ENCODE measurements at regions not wholly inside any gene's neighbourhood (a gene's known extent, or its start where the extent isn't known, plus 50 kb on each side); places are given as distances from the start of the nearest gene placed in this dataset.

DNA sequence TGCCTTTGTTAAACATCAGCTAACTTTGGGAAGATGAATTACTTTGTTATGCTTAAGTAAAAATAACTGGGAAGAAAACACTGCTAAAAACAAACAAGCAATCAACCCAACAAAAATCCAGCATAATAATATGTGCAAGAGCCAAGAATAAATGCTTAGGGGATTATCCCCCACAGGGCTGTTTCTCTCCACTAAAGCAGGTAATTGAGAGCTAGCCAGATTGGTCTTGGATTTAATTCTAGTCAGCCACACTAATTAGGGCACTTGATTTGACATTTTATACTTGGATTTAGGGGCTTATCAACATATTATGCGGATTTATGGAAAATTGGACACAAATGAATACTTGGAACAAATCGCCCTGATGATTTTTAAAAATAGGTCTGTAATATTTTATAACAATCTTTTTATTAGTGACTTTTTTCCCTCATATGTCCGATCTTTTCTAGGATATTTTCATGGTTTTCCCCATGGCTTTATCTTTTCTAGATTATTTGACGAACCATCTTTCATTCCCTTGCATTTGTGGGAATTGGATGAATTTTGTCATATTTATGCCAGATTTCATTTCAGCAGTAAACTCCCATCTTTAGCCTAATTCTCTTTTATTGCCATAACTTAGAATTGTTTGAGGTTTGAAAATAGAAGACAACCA, 199.1 kb upstream of the NXPH2 start:
- peak; percentile 91 for DNase-seq (ENCODE audit: low read depth)
- TF ChIP-seq, protein P1, sequence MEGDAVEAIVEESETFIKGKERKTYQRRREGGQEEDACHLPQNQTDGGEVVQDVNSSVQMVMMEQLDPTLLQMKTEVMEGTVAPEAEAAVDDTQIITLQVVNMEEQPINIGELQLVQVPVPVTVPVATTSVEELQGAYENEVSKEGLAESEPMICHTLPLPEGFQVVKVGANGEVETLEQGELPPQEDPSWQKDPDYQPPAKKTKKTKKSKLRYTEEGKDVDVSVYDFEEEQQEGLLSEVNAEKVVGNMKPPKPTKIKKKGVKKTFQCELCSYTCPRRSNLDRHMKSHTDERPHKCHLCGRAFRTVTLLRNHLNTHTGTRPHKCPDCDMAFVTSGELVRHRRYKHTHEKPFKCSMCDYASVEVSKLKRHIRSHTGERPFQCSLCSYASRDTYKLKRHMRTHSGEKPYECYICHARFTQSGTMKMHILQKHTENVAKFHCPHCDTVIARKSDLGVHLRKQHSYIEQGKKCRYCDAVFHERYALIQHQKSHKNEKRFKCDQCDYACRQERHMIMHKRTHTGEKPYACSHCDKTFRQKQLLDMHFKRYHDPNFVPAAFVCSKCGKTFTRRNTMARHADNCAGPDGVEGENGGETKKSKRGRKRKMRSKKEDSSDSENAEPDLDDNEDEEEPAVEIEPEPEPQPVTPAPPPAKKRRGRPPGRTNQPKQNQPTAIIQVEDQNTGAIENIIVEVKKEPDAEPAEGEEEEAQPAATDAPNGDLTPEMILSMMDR (conservative IDR thresholded peaks at IDR 0.05; ENCODE audit: low read depth, low read length): no peak
- no peak overlapping the region for H3K4me3 ChIP-seq (ENCODE audit: low read length)

DNA sequence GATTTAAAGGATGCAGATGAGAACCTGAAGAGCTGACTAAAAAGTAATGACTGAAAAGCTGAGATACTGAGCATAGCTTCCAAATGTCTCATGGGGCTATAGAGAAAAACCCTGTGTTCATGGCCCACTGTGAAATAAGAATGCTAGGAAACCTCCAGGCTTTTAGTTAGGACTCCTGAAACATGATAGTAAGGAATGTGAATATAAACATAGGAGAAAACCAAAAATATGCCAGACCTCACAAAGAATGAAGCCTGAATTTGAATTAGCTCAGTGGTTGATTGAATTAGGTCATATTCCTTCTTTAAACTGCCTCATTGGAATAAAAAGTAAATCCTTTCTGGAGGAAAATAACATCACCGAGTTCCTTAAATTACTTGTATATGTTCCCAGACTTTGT, 194.5 kb upstream of the NXPH2 start:
- TF ChIP-seq, protein P1 (conservative IDR thresholded peaks at IDR 0.05; ENCODE audit: low read depth, low read length): no peak
- no peak for DNase-seq (ENCODE audit: low read depth)
- H3K4me3 ChIP-seq (ENCODE audit: low read length): no peak overlapping the region

DNA sequence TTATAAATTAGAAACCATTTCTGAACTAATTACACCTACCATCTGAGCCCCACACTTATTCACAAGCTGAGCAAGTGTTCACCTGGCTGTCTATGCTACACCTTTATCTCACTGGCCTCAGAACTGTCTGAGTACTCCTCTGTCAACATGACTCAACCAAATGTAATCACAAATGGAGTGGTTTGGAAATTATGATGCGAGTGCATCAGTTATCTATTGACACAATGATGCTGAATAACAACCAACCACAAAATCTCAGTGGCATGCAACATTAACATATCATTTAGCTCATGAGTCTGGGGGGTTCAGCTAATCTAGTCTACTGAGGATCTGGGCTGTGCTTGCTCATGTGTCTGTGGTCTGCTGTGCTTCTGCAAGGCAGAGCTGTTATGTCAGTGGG, 184.2 kb upstream of the NXPH2 start:
- H3K4me3 ChIP-seq (ENCODE audit: low read length): no peak overlapping the region
- TF ChIP-seq, protein P1 (conservative IDR thresholded peaks at IDR 0.05; ENCODE audit: low read depth, low read length): no peak
- no peak for DNase-seq (ENCODE audit: low read depth)

DNA sequence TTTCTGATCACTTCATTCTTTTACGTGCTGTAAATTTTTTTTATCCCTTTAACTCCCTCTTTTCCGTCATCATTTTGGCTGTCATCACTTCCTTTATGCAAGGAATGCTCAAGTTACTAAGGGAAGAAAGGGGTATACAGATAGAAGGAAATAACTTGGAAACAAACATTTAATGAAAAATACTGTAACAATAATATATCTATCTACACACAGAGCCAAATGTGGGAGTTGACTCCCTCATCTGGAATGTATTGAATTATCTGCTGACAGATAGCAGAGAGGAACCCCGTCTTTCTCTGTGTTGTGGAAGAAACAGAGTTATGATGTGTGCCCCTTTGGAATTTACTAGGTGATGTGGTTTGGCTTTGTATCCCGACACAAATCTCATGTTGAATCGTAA, 182.5 kb upstream of the NXPH2 start:
- no peak overlapping the region for H3K4me3 ChIP-seq (ENCODE audit: low read length)
- no peak for DNase-seq (ENCODE audit: low read depth)
- TF ChIP-seq, protein P1 (conservative IDR thresholded peaks at IDR 0.05; ENCODE audit: low read depth, low read length): no peak

DNA sequence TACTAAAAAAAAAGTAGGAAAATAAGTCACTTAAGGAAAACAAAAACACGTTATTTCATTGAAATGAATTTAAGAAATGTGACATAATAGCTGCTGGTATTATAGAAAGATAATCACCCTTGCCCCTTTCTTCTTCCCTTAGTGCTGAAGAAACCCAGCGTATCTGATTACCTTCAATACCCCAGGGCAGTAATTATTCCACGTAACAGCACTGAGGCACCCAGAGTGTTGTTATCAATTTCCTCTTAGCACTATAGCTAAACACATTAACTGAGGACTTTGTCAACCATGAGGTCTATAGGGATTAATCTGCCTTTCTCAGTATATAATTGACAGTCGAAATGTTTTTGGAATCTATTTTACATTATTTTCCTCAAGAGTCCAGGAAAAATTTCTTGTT, 180.0 kb upstream of the NXPH2 start:
- H3K4me3 ChIP-seq (ENCODE audit: low read length): no peak overlapping the region
- DNase-seq (ENCODE audit: low read depth): no peak
- TF ChIP-seq, protein P1 (conservative IDR thresholded peaks at IDR 0.05; ENCODE audit: low read depth, low read length): no peak

DNA sequence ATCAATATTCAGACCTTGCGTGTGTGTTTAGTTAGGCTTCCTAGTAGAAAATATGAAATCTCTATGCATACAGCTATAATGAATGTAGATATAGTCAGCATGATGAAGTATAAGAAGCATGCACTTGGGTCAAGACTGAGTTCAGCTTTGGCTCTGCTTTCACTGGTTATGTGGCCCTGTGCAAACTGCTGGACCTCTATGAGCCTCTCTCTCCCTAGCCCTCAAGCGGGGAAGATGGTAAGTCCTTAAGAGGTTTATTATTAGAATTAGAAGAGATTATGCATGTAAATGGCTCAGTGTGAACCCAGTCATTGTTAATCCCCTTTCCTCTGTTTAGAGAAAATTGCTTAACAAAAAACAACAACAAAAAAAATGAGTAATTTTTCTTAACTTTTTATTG, 178.8 kb upstream of the NXPH2 start:
- H3K4me3 ChIP-seq (ENCODE audit: low read length): no peak overlapping the region
- TF ChIP-seq, protein P1 (conservative IDR thresholded peaks at IDR 0.05; ENCODE audit: low read depth, low read length): no peak
- DNase-seq (ENCODE audit: low read depth): no peak

DNA sequence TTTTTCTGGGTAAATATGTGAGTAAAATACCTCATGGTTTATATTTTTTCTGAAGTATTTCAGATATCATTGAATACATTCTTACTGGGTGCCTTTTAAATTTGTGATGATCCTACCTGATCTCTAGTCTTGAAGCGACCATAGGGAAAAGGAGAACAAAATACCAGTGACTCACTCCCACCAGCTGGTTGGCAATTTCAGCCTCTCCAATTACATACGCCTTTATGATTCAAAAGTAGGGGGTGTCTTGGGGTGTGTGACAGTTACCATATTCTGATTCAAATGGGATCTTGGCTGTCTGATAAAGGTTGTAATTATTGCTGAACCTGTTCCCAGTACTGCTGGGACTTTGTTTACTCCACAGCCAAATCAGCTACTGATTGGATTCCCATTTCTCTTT, 175.9 kb upstream of the NXPH2 start:
- no peak overlapping the region for H3K4me3 ChIP-seq (ENCODE audit: low read length)
- TF ChIP-seq, protein P1 (conservative IDR thresholded peaks at IDR 0.05; ENCODE audit: low read depth, low read length): no peak
- no peak for DNase-seq (ENCODE audit: low read depth)

All from retinal pigment epithelial cell (primary cell).